Stimulated activated CD4-positive, alpha-beta T cell treated with anti-CD3 and anti-CD28 coated beads, TNF-alpha, amount 100 ng/mL, for 48 hours (primary cell): ENCODE measurements at regions not wholly inside any gene's neighbourhood (a gene's known extent, or its start where the extent isn't known, plus 50 kb on each side); places are given as distances from the start of the nearest gene placed in this dataset.

Experiments
- DNase-seq, 3 donors: peaks; one replicate each; pipeline ENCODE4 v3.0.0-alpha.2; 2020; ENCODE audit warnings: low read depth in 3 of 3

DNA sequence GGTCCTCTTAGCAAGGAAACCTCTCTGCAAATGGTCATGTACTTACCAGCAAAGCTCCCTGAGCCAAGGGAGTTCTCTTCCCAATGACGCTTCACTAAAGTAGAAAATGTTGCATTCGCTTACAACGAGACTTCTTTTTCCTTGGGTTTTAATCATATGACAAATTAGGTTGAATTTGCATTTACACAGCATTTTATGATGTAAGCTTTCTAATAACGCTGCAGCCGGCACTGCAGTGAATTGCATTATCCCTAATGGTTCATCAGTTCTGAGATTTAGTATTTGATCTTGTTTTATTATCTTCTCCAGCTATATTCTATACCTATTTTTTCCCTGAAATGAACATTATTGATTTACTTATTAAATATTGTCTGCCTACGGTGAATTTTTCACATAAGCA is 339.3 kb upstream of the PFKP start:
- DNase-seq, result no peak

DNA sequence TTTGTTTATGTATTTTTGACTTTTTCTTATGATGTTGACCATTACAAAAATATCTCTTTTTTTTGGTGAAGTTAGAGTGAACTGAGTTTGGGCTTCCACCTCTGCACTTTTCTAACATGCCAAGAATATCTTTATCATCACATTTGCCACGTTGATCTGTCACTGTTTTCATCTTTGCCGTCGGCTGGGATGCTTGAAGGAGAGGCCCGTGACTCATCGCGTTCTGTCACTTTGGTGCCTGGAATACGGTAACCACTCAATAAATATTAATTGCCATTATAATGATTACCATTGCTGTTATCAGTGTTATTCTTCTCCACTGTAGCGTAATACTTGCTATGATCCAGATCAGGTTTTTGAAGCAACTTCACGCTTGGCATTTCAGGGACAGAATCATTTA is 350.8 kb upstream of the PFKP start:
- DNase-seq, result no peak

DNA sequence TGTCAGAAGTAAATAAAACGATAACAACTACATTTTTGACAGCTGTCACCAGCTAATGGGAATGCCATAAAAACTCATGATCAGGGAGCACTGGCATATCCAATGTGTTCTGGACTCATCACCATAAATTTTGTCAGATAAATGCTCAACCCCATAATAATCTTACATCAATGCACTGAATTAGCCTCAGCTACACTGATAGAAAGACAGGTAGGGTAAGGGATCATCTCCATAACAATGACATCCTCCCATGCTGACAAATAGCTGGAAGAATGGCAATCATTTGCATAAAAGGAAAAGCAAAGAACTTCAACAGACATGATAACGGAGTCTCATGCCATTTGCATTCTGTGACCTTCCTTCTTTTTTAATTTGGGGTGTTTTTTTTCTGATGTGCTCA is 352.8 kb upstream of the PFKP start:
- DNase-seq, result no peak

DNA sequence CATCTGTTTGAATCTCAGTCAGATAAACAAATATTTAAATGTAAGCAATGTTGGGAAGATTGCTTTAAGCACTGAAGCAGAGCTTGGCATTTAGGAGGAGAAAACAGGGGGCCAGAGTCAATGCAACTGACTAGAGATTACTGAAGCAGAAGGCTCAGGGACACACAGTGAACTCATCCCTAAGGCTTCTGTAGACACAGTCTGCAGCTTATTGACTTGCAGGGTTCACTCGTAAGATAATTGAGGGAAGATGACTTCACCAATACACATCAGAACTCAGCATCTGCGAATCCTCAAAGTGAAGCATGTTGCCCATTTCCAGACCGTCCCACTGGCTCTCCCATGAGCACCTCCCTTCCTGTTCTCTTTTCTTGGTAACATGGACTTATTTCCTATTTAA is 363.4 kb upstream of the PFKP start:
- DNase-seq, result no peak

DNA sequence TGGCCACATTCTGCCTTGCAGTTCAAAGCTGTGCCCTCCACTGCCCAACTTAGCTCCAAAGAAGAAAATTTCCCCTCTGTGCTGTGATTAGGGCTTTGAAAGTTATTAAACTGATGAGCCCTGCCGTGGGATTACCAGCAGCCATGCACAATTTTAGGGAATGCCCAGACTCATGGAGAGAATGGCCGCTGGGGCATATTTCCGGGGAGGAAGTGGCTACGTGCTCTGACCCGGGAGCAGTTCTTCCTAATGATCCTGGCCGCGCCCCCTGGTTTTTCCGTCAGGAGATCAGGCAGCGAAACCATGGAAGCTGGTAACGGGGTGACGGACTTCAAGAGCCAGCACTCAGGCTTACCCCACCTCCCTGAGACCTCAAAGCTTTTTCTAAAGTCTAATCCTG is 365.5 kb upstream of the PFKP start:
- no peak for DNase-seq

DNA sequence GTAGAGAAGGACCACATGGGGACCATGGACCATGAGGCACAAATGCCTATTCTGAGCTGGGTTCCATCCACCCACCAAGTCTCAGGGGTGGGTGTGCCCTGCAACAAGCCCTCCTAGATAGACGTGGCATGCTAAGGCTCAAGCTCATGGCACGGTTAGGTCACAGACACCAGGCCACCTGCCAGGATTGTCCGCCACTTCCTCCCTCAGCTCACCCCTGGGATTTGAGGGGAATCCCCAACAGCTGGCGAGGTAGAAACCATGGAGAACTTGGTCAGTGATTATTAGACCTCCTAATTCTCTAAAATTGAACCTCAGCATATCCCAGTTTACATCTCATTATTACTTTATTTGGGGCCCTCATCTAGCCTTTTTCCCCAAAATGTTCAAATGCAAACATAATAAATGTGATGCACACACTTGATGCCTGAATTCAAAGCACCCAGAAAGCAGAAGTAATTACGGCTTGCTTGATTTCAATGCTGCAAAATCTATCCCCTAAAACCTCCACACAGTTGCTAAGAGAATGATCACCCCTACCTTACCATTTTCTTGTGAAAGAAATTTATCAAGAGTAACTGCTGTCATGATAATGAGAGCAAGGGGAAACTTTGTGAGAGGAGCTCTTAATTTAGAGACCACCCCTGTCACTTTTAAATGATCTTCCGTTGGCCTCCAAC is 366.6 kb upstream of the PFKP start:
- no peak for DNase-seq

DNA sequence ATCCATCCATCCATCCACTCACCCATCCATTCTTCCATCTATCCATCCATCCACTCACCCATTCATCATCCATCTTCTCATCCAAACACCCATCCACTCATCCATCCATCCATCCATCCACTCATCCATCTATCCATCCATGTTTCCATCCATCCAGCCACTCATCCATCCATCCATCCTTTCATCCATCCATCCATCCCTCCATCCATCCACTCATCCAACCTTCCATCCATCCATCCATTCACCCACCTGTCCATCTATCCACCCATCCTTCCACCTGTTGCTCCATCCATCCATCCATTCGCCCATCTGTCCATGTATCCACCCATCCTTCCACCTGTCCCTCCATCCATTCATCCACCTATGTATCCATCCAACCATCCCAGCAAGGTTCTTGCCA is 378.4 kb upstream of the PFKP start:
- DNase-seq, result no peak

DNA sequence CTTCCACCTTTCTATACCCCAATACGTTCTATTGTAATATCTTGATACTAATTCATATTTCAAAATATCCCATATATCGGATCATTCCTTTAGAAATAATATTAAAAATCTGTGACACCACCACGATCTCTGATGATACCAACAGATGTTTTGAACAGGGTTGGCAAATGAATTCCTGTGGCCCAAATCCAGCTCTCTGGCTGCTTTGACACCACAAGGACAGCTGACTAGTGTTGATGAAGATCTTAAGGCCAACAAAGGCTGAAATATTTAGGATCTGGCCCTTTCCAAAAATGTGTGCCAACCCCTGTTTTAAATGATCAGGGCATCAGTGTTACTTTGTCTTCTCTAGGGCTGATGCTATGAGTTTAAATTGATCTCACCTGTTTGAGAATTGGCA is 380.7 kb upstream of the PFKP start:
- no peak for DNase-seq

DNA sequence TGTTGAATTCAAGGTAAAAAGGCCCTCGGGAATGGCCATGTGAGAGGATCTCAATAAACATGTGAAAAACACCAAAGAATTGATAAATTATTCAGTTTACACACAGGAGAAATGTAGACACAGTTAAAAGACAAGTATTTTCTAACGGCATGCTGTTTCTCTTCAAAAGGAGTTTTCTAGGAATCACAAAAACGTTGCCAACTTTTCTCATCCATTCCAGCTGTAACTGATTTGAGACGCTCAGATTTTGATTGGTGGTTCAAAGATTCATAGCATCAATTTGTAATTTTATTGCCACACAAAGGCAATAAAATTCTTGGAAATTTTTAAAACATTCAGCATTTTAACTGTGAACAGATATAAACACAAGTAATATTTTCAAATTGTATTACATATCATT is 384.9 kb upstream of the PFKP start:
- DNase-seq, result no peak

DNA sequence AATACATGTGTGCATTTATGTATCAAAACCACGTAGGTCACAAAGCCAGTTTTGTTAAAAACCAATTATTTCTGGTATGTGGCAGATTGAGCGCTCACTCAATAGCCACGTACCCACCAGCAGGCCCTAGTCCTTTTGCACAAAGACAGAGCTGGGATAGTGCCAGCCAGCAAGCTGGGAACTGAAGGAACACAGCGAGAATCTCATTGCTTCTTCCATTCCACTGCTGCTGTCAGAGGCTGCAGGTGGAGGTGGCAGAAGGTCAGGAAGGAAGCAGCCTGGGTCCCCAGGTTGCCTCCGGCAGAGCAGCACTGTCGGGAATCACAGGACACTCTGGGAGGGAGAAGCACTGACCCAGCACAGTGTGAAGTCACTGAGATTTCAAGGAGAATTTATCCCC is 385.5 kb upstream of the PFKP start:
- DNase-seq, result no peak

DNA sequence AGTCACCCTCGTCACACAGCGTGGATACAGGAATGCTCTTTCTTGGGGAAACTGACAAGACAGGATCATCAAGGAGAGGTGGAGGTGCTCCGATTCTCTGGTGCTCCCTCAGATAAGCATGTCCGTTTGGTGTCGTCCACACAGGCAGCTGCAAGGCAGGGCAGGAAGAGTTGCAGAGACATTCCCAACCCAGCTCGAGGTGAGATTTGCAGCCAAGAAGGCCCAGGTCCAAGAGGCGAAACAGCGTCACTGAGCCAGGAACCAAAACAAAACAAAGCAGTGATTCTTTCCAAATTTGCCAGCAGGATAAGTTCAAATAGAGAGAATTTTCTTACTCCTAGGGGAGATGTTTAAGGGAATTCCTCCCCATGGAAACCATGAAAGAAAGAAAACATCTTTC is 386.5 kb upstream of the PFKP start:
- DNase-seq, result no peak

DNA sequence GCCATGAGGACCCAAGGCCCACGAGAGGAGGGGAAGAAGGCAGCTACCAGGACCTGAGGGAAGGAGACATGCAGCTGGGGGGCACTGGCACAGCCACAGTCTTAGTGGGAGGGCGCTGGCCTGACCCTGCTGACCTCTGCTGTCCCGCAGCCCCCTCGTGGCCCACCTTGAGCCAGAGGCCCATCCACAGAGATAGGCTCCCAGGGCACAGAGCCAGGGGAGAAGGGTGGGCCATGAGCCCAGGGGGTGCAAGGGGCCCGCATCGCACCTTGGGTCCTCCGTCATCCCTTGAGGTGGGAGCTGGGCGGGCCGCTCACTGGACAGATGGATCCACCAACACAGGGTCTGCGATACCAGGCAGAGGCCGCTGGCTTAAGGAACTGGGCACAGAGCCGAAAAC is 387.7 kb upstream of the PFKP start:
- no peak for DNase-seq

DNA sequence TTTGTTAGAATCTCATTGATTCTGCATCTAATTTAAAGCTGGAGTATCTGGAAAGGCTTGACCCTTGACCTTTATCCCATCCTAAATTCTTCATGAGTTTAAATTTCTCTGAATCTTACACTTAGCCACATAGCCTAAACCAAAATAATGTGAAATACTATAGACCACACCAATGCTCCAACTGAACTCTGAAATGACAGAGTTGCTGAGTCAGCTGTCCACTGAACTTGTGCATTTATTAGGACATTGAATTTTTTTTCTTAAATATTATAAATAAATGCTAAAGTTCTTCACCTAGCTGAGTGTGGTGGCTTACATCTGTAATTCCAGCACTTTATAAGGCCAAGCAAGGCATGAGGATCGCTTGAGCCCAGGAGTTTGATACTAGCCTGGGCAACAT is 390.9 kb upstream of the PFKP start:
- DNase-seq, result no peak

DNA sequence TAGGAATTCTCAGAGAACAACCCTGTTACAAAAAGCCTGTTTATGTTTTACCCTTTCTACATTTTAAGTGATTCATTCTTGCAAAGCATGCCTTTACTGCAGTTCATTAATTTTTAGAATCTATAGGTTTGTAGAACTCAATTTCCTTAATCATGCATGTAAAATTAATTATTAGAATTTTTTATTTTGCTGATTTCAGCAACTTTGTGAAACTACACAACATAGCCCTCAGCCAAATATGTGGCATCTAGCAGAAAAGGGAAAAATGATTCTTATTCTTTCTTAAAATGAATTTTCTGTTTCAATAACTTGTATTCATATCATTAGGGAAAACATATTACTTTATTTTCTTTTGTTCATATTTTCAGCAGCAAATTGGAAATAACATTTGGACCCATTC is 392.9 kb upstream of the PFKP start:
- no peak for DNase-seq

DNA sequence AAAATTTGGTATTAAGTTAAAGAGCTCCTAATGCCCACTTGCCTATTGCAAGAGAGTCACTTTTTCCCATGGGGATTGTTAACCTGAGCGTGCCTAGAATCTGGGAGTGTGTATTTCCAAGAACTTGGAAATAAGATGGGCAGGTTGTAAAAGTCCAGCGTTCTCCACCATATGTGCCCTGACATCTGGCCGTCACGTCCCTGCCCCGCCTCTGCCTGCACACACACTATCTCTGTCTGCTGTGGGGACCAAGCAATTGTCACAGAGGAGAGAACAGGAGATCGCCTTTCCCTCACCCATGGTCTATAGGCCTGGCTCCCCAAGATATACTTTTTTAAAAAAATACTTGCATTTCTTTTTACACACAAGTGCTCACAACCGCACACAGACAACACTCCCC is 396.5 kb upstream of the PFKP start:
- DNase-seq, result no peak

DNA sequence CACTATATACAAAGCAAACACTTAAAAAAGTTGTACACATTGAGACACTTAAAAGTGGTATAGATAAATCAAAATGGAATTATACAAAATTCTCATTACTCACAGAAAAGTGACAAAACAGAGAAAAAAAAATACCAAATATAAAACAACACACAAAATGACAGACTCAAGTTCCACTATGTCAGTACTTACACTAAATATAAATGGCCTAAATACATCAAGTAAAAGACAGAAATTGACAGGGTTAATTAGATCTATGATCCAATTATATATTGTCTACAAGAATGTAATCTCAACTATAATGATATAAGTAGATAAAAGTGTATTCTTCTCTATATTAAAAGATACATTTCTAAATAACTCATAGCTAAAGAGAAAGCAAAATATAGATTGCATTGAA is 401.6 kb upstream of the PFKP start:
- DNase-seq, result no peak

DNA sequence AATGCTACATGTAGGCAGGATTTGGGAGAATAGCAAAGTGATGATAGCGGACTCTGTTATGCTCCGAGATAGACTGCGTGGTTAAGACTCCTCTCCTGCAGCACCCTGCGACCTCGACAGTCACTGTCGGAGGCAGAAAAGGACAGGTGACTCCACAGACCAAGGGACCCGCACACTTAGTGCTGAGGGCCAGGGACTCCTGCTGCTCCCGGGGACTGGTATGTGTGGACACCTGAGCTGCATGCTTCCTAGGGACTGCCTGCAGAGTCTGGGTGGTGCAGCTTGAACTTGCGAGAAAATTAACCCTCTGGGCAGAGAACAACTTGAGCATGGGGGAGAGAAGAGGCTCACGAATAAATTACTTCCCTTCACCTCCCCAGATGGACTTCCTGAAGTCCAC is 407.1 kb upstream of the PFKP start:
- no peak for DNase-seq

DNA sequence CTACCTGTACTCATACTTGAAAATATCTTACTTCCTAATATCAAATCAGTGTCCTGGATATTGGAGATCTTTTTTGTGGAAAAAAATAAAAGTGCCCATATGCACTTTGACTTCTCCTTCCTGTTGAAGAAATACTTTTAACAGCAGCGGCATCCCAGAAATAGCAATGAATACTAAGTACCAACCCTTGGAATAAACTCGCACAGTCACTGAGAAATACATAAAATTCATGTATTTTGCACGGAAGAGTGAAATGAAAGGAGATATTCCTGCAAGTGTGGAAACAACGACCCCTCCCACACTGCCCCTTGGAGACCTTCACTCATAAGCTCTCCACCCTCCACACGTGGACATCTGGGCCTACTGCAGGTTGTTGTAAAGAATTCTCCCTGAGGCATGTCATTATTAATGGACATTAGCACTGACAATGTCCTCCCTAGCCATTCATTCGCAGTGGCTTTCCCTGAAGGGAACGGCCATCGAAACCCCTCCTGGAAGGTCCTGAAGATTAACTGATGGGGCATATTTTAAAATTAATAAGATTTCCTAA is 407.6 kb upstream of the PFKP start:
- DNase-seq, result no peak

DNA sequence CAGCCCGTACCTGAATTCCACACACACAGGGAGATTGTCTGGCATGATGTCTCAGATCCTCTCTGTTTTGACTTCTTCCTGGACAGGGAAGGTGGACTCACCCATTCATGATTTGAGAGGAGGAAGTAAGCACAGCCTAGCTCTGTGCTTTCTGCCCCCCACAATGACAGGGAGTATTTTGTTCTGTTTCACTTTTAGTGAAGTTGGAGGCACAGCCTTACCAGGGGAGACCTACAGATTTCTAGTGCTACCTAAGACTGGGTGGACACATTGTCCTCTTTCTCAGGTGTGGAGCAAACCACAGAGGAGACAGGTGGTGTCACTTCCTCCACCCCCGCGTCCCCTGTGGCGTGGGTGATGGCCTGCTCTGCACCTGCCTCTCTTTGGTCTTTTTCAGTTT is 408.6 kb upstream of the PFKP start:
- no peak for DNase-seq

DNA sequence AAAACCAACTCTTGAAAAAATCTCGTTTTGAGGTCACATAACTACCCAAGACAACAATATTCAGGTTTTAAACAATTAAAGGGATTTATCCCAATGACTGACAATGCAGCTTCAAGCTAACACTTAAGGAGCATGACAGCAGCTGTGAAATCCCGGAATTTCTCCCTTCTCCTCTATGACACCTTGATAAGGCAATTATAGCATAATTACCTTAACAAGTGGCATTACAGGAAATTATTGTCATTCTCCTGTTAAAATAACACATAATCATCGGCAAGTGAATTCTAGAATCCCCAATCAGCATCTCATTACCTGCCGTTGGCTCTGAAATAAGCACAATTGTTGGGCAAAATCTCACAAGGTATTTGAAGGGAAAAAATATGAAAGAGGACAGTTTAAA is 417.0 kb upstream of the PFKP start:
- DNase-seq, result no peak

DNA sequence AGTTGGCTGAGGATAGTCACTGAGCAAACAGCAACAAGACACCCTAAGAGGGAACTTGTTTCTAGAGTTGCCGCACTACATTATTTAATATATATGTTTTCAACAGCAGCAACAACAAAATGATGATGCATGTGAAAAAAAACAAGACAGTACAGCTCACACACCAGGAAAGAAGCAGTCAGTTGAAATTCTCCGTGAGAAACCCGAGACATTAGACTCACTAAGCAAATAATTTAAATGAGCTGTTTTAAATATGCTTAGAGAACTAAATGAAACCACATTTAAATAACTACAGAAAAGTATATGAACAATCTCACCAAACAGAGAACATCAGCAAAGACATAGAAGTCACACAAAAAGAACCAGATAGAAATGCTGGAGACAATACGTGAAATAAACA is 426.3 kb upstream of the PFKP start:
- DNase-seq, result no peak

DNA sequence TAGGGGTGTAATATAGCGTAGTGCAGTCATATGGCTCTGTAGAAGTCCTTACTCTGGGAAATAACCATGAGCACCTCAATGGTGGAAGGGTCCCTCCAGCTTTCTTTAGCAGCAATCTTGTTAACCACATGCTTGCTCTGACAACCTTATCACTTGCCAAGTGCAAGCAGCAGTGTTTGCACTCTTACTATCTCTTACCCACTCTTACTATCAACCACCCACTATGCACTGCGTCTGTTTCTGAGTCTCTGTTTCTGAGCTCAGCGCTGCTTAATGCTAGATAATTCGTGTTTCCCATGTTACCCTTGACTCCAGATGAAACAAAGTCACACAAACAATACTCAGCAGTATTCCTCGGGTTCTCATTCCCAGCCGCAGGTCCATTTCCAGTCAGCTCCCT is 433.7 kb upstream of the PFKP start:
- no peak for DNase-seq

DNA sequence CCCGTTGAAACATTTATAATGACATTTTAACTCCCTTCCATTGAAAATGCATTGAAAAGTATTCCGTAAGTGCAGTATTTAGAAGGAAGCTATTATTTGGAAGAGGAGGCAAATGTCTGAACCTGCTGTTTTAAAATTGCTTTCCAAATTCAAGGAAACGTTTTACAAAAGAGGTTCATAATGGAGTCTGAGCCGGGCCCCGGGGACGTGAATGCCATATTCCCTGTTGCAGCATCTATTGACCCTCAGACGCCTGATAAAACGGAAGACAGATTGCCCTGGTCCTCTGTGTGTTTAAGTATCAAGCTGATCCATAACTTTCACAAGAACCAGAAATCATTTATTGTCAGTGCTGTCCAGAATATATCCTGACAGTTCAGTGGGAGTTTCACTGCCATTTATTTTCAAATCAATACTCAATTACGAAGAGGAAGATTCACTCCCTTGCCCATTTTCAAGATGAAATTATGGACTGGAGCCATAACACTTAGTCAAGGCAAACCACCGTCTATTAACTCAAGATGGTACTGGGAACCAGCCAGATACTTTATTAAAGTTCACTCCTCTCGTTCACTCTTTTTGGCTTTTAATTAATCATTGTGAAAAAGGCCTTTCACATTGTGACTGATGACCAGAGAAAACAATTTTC is 435.7 kb upstream of the PFKP start:
- no peak for DNase-seq

DNA sequence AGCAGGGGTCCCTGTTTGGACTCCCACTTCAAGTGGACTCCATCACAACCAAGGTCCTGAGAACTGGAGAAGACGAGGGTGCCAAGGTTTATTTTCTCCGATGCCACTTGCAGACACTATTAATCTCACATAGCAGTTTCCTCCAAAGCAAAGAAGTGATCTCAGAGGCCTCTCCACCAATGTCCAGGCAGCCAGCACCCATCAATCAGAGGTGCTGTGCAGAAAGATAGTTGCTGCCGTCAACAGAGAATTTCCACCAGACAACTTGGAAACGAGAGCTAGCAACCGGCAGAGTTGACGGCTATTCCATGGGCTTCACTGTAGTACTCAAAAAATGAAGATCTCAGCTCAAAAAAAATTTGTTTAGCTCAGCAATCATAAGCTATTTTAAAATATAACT is 438.6 kb upstream of the PFKP start:
- DNase-seq, result no peak
